Peyer's patch (tissue), 4 donors: ENCODE measurements at regions not wholly inside any gene's neighbourhood (a gene's known extent, or its start where the extent isn't known, plus 50 kb on each side); places are given as distances from the start of the nearest gene placed in this dataset.

ENCODE experiments used
- POLR2A ChIP-seq, 2 donors: fragments of 450-650 bp; IDR thresholded peaks; one replicate each; pipeline ENCODE4 v1.5.1; 2017; ENCODE audit warnings: antibody characterized with exemption in 2 of 2, mild to moderate bottlenecking in 2 of 2, moderate library complexity in 2 of 2
- TF ChIP-seq, protein P1 (sequence below), 6 experiments: fragments of 450-650 bp in 4 of 6; fragments of 200-600 bp in 2 of 6; sonication (generic) in 1 of 6; IDR thresholded peaks; one replicate each; pipeline ENCODE4 v1.5.1; 2017 to 2019; ENCODE audit warnings: antibody characterized with exemption in 6 of 6, mild to moderate bottlenecking in 3 of 6, moderate library complexity in 1 of 6

GRCh38 chr11:16434036-16434435 lies 77.7 kb upstream of the SOX6 start:
- TF ChIP-seq, protein P1, sequence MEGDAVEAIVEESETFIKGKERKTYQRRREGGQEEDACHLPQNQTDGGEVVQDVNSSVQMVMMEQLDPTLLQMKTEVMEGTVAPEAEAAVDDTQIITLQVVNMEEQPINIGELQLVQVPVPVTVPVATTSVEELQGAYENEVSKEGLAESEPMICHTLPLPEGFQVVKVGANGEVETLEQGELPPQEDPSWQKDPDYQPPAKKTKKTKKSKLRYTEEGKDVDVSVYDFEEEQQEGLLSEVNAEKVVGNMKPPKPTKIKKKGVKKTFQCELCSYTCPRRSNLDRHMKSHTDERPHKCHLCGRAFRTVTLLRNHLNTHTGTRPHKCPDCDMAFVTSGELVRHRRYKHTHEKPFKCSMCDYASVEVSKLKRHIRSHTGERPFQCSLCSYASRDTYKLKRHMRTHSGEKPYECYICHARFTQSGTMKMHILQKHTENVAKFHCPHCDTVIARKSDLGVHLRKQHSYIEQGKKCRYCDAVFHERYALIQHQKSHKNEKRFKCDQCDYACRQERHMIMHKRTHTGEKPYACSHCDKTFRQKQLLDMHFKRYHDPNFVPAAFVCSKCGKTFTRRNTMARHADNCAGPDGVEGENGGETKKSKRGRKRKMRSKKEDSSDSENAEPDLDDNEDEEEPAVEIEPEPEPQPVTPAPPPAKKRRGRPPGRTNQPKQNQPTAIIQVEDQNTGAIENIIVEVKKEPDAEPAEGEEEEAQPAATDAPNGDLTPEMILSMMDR (IDR thresholded peaks at IDR 0.05), result no peak
- TF ChIP-seq POLR2A (IDR thresholded peaks at IDR 0.05), result no peak
